A549 (cell line): ENCODE measurements at regions not wholly inside any gene's neighbourhood (a gene's known extent, or its start where the extent isn't known, plus 50 kb on each side); places are given as distances from the start of the nearest gene placed in this dataset.

Experiments
- ATAC-seq, 2 experiments: fragments of 200-7000 bp in 1 of 2; fragments of >200 bp in 1 of 2; cut with Nextera tagmentation in 1 of 2; cut with Tn5 transposase in 1 of 2; 3 replicates each; pipeline versions ENCODE4 v1.8.0 to v1.9.1; 2018 to 2020; ENCODE audit warnings: mild to moderate bottlenecking in 1 of 2, moderate library complexity in 1 of 2
- CTCF ChIA-PET: fragments of 300-600 bp; sonication (Branson Sonifier 250); formaldehyde crosslinking; extraction: SDS; loops from one replicate; lab custom pipeline; 2021; ENCODE audit warnings: antibody characterized with exemption, inconsistent platforms; lab: Yijun Ruan, JAX
- POLR2A ChIA-PET: fragments of 350-600 bp; formaldehyde crosslinking; extraction: SDS; loops from one replicate; lab custom pipeline; 2021; ENCODE audit warnings: antibody characterized with exemption, inconsistent platforms; lab: Yijun Ruan, JAX
- DNase-seq, 2 experiments: peaks; one replicate each; pipeline versions ENCODE4 v3.0.0 to v3.0.0-alpha.2; 2011 to 2016; ENCODE audit warnings: low read depth in 1 of 2, low spot score in 1 of 2
- FAIRE-seq: peaks from 2 replicates; lab custom pipeline; 2011; peaks lifted over from hg19 to GRCh38; lab: Jason Lieb, UNC
- H3K27ac ChIP-seq, 2 experiments: fragments of >200 bp; sonication (Bioruptor Twin); formaldehyde crosslinking; 3 replicates each; pipeline ENCODE4 v1.5.1; 2016 to 2017
- H3K4me1 ChIP-seq: fragments of >200 bp; sonication (Bioruptor Twin); formaldehyde crosslinking; 3 replicates; pipeline ENCODE4 v1.6.1; 2016
- H3K4me2 ChIP-seq: fragments of >200 bp; sonication (Bioruptor Twin); formaldehyde crosslinking; 3 replicates; pipeline ENCODE4 v1.6.1; 2016
- H3K4me3 ChIP-seq: fragments of >200 bp; sonication (Bioruptor Twin); formaldehyde crosslinking; 3 replicates; pipeline ENCODE4 v1.5.1; 2016
- H3K9me3 ChIP-seq: fragments of >200 bp; sonication (Bioruptor Twin); formaldehyde crosslinking; 3 replicates; pipeline ENCODE4 v1.6.1; 2016
- BHLHE40 ChIP-seq: IDR thresholded peaks from 2 replicates; pipeline ENCODE4 v1.6.1; 2012; ENCODE audit warnings: low read depth, low read length, inconsistent platforms
- CBX2 ChIP-seq: fragments of 200-600 bp; sonication (generic); IDR thresholded peaks from 2 replicates; pipeline ENCODE4 v1.6.1; 2016; ENCODE audit warnings: low read depth, mild to moderate bottlenecking, borderline replicate concordance
- CEBPB ChIP-seq, 2 experiments: fragments of >200 bp in 1 of 2; sonication (Bioruptor Twin) in 1 of 2; formaldehyde crosslinking in 1 of 2; IDR thresholded peaks; 2 replicates each; pipeline ENCODE4 v1.6.1; 2012 to 2016
- CHD2 ChIP-seq: fragments of 150-350 bp; IDR thresholded peaks from 2 replicates; pipeline ENCODE4 v1.6.1; 2014; ENCODE audit warnings: low read length; ENCODE audit not compliant: partially characterized antibody
- CTCF ChIP-seq: fragments of >200 bp; sonication (Bioruptor Twin); formaldehyde crosslinking; IDR thresholded peaks from 3 replicates; pipeline ENCODE4 v1.5.1; 2016
- E2F6 ChIP-seq: IDR thresholded peaks from 2 replicates; pipeline ENCODE4 v1.6.1; 2012; ENCODE audit warnings: low read depth, borderline replicate concordance
- FOSB ChIP-seq: fragments of 250-450 bp; sonication (Bioruptor Pico); IDR thresholded peaks from 2 replicates; pipeline ENCODE4 v1.5.0; 2020; ENCODE audit warnings: mild to moderate bottlenecking, moderate library complexity
- HOXA7 ChIP-seq: fragments of 250-450 bp; sonication (Bioruptor Pico); IDR thresholded peaks from 2 replicates; pipeline ENCODE4 v1.5.0; 2020; ENCODE audit warnings: mild to moderate bottlenecking, moderate library complexity
- KDM5A ChIP-seq: fragments of 200-600 bp; sonication (generic); IDR thresholded peaks from 2 replicates; pipeline ENCODE4 v1.6.1; 2016; ENCODE audit warnings: antibody characterized with exemption, mild to moderate bottlenecking
- MAFK ChIP-seq: fragments of 450-650 bp; IDR thresholded peaks from 2 replicates; pipeline ENCODE4 v1.6.1; 2014; ENCODE audit not compliant: partially characterized antibody
- MAZ ChIP-seq: fragments of 150-350 bp; IDR thresholded peaks from 2 replicates; pipeline ENCODE4 v1.6.1; 2014; ENCODE audit warnings: antibody characterized with exemption, low read depth, low read length, borderline replicate concordance
- MYC ChIP-seq: IDR thresholded peaks from 2 replicates; pipeline ENCODE4 v1.6.1; 2012; ENCODE audit warnings: mild to moderate bottlenecking, inconsistent platforms, low read length, improper control_type of control experiment, borderline replicate concordance
- NR3C1 ChIP-seq: fragments of >200 bp; sonication (Bioruptor Twin); formaldehyde crosslinking; IDR thresholded peaks from 3 replicates; pipeline ENCODE4 v1.6.1; 2017
- PHF8 ChIP-seq: fragments of 200-600 bp; sonication (generic); IDR thresholded peaks from 2 replicates; pipeline ENCODE4 v1.6.1; 2016; ENCODE audit warnings: low read depth, mild to moderate bottlenecking, antibody characterized with exemption, moderate library complexity, borderline replicate concordance
- POLR2A ChIP-seq: IDR thresholded peaks from 2 replicates; pipeline ENCODE4 v1.6.1; 2012; ENCODE audit warnings: mild to moderate bottlenecking, low read length
- RAD21 ChIP-seq, 2 experiments: fragments of >200 bp in 1 of 2; sonication (Bioruptor Twin) in 1 of 2; formaldehyde crosslinking in 1 of 2; IDR thresholded peaks in 1 of 2; conservative IDR thresholded peaks in 1 of 2; 2 replicates in 1 of 2; 3 replicates in 1 of 2; pipeline ENCODE4 v1.6.1; 2012 to 2018; ENCODE audit warnings: inconsistent platforms in 1 of 2
- RFX5 ChIP-seq: fragments of 450-650 bp; IDR thresholded peaks from 2 replicates; pipeline ENCODE4 v1.7.1; 2014; ENCODE audit warnings: antibody characterized with exemption, mild to moderate bottlenecking, moderate library complexity
- RNF2 ChIP-seq: fragments of 200-600 bp; sonication (generic); IDR thresholded peaks from 2 replicates; pipeline ENCODE4 v1.6.1; 2016; ENCODE audit warnings: low read depth, mild to moderate bottlenecking, antibody characterized with exemption, moderate library complexity, borderline replicate concordance
- TP53 ChIP-seq: fragments of 250-450 bp; sonication (Bioruptor Pico); IDR thresholded peaks from 2 replicates; pipeline ENCODE4 v1.5.0; 2021; ENCODE audit warnings: mild to moderate bottlenecking, moderate library complexity
- USF2 ChIP-seq: fragments of 450-650 bp; IDR thresholded peaks from 2 replicates; pipeline ENCODE4 v1.6.1; 2014; ENCODE audit warnings: antibody characterized with exemption
- ZC3H11A ChIP-seq: fragments of 450-650 bp; IDR thresholded peaks from 2 replicates; pipeline ENCODE4 v1.6.1; 2014; ENCODE audit warnings: antibody characterized with exemption, mild to moderate bottlenecking
- ZSCAN20 ChIP-seq: fragments of 250-450 bp; sonication (Bioruptor Pico); IDR thresholded peaks from 2 replicates; pipeline ENCODE4 v1.8.0; 2022; ENCODE audit warnings: mild to moderate bottlenecking, moderate library complexity
- WGBS: methylation state at CpG from one replicate; pipeline ENCODE4 v1.1.6; 2017; ENCODE audit errors: missing lambda C conversion rate; 5-methylcytosine and 5-hydroxymethylcytosine counted together
- TF ChIP-seq, protein P1 (sequence below): fragments of >200 bp; sonication (Bioruptor Twin); formaldehyde crosslinking; IDR thresholded peaks from 2 replicates; pipeline ENCODE4 v1.6.1; 2016
- TF ChIP-seq, protein P2 (sequence below): fragments of >200 bp; sonication (Bioruptor Twin); formaldehyde crosslinking; IDR thresholded peaks from 3 replicates; pipeline ENCODE4 v1.6.1; 2016
- TF ChIP-seq, protein P3 (sequence below): fragments of 200-600 bp; sonication (generic); IDR thresholded peaks from 2 replicates; pipeline ENCODE4 v1.6.1; 2016; ENCODE audit warnings: antibody characterized with exemption, mild to moderate bottlenecking, moderate library complexity

DNA sequence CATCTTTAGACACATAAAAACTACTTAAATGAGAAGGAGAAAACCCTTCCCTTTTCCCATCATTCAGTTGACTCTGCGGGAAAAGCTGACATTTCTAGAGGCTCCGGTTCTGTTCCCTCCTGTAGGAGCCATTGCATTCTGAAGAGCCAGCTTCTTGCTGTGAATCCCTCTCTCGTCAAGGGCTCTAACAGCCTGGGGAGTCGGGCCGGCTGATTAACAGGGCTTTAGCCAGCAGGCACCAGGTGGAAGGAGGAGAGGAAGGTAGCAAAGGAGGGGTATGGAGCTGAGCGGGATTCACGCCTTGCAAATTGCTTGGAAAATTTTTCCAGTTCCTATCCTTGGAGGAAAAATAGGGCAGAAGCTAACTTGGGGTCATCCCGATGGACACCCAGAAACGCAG, 108.3 kb upstream of the UBE2E1 start:
- H3K9me3 ChIP-seq = no peaks in the 10 kb centered on the region
- peak overlapping the region in 1 of 2 experiments; percentile 23; a peak in 1 of 6 replicates for H3K27ac ChIP-seq
- no peak for ATAC-seq
- peaks cover 13% of the 10 kb centered on the region for H3K4me1 ChIP-seq
- no peak for FAIRE-seq
- no peak overlapping the region for H3K4me3 ChIP-seq
- DNase-seq = no peak
- WGBS = 94% methylated on average over 9 of the region's 9 CpGs
- ChIA-PET CTCF (interaction anchor here (1.6 kb wide), 1 partner anchor 8 kb away, joined by 3 read pairs; no protein-coding TSS in a partner anchor), POLR2A (no interaction called here)
- no peak overlapping the region for H3K4me2 ChIP-seq
- TF ChIP-seq FOSB (CRISPR knock-in tag) (no peak), CTCF (no peak), MYC (no peak), ZC3H11A (no peak), CEBPB (IDR thresholded peaks at IDR 0.05) (no peak), RFX5 (no peak), POLR2A (no peak), HOXA7 (CRISPR knock-in tag) (no peak), USF2 (no peak), TP53 (CRISPR knock-in tag) (no peak), BHLHE40 (no peak), CBX2 (no peak), NR3C1 (no peak), CHD2 (no peak), KDM5A (no peak), MAFK (no peak)
- TF ChIP-seq, protein P1, sequence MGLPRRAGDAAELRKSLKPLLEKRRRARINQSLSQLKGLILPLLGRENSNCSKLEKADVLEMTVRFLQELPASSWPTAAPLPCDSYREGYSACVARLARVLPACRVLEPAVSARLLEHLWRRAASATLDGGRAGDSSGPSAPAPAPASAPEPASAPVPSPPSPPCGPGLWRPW = no peak
- TF ChIP-seq, protein P2, sequence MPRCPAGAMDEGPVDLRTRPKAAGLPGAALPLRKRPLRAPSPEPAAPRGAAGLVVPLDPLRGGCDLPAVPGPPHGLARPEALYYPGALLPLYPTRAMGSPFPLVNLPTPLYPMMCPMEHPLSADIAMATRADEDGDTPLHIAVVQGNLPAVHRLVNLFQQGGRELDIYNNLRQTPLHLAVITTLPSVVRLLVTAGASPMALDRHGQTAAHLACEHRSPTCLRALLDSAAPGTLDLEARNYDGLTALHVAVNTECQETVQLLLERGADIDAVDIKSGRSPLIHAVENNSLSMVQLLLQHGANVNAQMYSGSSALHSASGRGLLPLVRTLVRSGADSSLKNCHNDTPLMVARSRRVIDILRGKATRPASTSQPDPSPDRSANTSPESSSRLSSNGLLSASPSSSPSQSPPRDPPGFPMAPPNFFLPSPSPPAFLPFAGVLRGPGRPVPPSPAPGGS = no peak
- TF ChIP-seq, all 56 proteins: peak for 0

GRCh38 chr3:23698652-23699313, 107.0 kb upstream of the UBE2E1 start:
- ChIA-PET POLR2A (no interaction called here), CTCF (interaction anchor here (0.6 to 1.9 kb wide), 6 partner anchors 11 to 64 kb away, joined by 3 to 5 read pairs (median 4); no protein-coding TSS in a partner anchor)
- no peak for FAIRE-seq

More at GRCh38 chr3:23698652-23699313, 107.0 kb upstream of the UBE2E1 start:
- TF ChIP-seq, protein P3, sequence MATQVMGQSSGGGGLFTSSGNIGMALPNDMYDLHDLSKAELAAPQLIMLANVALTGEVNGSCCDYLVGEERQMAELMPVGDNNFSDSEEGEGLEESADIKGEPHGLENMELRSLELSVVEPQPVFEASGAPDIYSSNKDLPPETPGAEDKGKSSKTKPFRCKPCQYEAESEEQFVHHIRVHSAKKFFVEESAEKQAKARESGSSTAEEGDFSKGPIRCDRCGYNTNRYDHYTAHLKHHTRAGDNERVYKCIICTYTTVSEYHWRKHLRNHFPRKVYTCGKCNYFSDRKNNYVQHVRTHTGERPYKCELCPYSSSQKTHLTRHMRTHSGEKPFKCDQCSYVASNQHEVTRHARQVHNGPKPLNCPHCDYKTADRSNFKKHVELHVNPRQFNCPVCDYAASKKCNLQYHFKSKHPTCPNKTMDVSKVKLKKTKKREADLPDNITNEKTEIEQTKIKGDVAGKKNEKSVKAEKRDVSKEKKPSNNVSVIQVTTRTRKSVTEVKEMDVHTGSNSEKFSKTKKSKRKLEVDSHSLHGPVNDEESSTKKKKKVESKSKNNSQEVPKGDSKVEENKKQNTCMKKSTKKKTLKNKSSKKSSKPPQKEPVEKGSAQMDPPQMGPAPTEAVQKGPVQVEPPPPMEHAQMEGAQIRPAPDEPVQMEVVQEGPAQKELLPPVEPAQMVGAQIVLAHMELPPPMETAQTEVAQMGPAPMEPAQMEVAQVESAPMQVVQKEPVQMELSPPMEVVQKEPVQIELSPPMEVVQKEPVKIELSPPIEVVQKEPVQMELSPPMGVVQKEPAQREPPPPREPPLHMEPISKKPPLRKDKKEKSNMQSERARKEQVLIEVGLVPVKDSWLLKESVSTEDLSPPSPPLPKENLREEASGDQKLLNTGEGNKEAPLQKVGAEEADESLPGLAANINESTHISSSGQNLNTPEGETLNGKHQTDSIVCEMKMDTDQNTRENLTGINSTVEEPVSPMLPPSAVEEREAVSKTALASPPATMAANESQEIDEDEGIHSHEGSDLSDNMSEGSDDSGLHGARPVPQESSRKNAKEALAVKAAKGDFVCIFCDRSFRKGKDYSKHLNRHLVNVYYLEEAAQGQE = no peak
- TF ChIP-seq MAFK (no peak), MAZ (no peak), ZSCAN20 (CRISPR knock-in tag) (no peak), FOSB (CRISPR knock-in tag) (no peak), RNF2 (no peak), PHF8 (no peak), RAD21 (conservative IDR thresholded peaks at IDR 0.05 in 1 of 2, IDR thresholded peaks at IDR 0.05 in 1 of 2) (no peak), POLR2A (no peak), HOXA7 (CRISPR knock-in tag) (no peak), E2F6 (no peak), NR3C1 (no peak)
- TF ChIP-seq, protein P1 = no peak
- ATAC-seq (peak in 1 of 2 experiments; percentile 36; a peak in 2 of 6 replicates), DNase-seq (no peak)
- Histone ChIP-seq H3K9me3 (no peaks in the 10 kb centered on the region), H3K4me1 (peaks cover 12% of the 10 kb centered on the region), H3K4me2 (no peak overlapping the region), H3K4me3 (no peak overlapping the region), H3K27ac (no peak overlapping the region)
- 58% methylated on average over 2 of the region's 2 CpGs for WGBS
